ENCODE measurements at regions not wholly inside any gene's neighbourhood (a gene's known extent, or its start where the extent isn't known, plus 50 kb on each side); places are given as distances from the start of the nearest gene placed in this dataset.
"Not testable (repeated sequence)": the region's sequence is repeated elsewhere in the genome, so short reads cannot be mapped to it uniquely, and the experiment has no call there.

GRCh38 chr3:157906627-157907026 is 199.6 kb downstream of the SHOX2 start:
- ATAC-seq = peak; percentile 87
- TF ChIP-seq, protein P1, sequence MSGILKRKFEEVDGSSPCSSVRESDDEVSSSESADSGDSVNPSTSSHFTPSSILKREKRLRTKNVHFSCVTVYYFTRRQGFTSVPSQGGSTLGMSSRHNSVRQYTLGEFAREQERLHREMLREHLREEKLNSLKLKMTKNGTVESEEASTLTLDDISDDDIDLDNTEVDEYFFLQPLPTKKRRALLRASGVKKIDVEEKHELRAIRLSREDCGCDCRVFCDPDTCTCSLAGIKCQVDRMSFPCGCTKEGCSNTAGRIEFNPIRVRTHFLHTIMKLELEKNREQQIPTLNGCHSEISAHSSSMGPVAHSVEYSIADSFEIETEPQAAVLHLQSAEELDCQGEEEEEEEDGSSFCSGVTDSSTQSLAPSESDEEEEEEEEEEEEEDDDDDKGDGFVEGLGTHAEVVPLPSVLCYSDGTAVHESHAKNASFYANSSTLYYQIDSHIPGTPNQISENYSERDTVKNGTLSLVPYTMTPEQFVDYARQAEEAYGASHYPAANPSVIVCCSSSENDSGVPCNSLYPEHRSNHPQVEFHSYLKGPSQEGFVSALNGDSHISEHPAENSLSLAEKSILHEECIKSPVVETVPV (CRISPR knock-in tag; IDR thresholded peaks at IDR 0.05) = no peak
- no peak for TF ChIP-seq ISL1 (CRISPR knock-in tag; IDR thresholded peaks at IDR 0.05)
- TF ChIP-seq CSDC2 (CRISPR knock-in tag; IDR thresholded peaks at IDR 0.05) = no peak
- TF ChIP-seq TCF4 (CRISPR knock-in tag; IDR thresholded peaks at IDR 0.05; ENCODE audit: borderline replicate concordance) = no peak

- ATAC-seq = no peak
- TF ChIP-seq, protein P2, sequence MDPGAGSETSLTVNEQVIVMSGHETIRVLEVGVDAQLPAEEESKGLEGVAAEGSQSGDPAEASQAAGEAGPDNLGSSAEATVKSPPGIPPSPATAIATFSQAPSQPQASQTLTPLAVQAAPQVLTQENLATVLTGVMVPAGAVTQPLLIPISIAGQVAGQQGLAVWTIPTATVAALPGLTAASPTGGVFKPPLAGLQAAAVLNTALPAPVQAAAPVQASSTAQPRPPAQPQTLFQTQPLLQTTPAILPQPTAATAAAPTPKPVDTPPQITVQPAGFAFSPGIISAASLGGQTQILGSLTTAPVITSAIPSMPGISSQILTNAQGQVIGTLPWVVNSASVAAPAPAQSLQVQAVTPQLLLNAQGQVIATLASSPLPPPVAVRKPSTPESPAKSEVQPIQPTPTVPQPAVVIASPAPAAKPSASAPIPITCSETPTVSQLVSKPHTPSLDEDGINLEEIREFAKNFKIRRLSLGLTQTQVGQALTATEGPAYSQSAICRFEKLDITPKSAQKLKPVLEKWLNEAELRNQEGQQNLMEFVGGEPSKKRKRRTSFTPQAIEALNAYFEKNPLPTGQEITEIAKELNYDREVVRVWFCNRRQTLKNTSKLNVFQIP (CRISPR knock-in tag; IDR thresholded peaks at IDR 0.05; ENCODE audit: borderline replicate concordance, low read depth) = no peak
- TF ChIP-seq RARB (CRISPR knock-in tag; IDR thresholded peaks at IDR 0.05) (no peak), TCF4 (CRISPR knock-in tag; IDR thresholded peaks at IDR 0.05; ENCODE audit: borderline replicate concordance) (no peak), CREB5 (CRISPR knock-in tag; IDR thresholded peaks at IDR 0.05; ENCODE audit: low read depth) (no peak), PATZ1 (CRISPR knock-in tag; IDR thresholded peaks at IDR 0.05; ENCODE audit: borderline replicate concordance) (no peak), TOX (CRISPR knock-in tag; IDR thresholded peaks at IDR 0.05; ENCODE audit: borderline replicate concordance) (no peak), CSDC2 (CRISPR knock-in tag; IDR thresholded peaks at IDR 0.05) (no peak), ZNF565 (CRISPR knock-in tag; conservative IDR thresholded peaks at IDR 0.05; ENCODE audit: low read depth) (no peak), GLIS3 (CRISPR knock-in tag; IDR thresholded peaks at IDR 0.05) (no peak), ZC3H10 (CRISPR knock-in tag; IDR thresholded peaks at IDR 0.05) (no peak), PPARA (CRISPR knock-in tag; IDR thresholded peaks at IDR 0.05; ENCODE audit: borderline replicate concordance) (no peak), SNAI2 (CRISPR knock-in tag; IDR thresholded peaks at IDR 0.05) (no peak)
- TF ChIP-seq, protein P3, sequence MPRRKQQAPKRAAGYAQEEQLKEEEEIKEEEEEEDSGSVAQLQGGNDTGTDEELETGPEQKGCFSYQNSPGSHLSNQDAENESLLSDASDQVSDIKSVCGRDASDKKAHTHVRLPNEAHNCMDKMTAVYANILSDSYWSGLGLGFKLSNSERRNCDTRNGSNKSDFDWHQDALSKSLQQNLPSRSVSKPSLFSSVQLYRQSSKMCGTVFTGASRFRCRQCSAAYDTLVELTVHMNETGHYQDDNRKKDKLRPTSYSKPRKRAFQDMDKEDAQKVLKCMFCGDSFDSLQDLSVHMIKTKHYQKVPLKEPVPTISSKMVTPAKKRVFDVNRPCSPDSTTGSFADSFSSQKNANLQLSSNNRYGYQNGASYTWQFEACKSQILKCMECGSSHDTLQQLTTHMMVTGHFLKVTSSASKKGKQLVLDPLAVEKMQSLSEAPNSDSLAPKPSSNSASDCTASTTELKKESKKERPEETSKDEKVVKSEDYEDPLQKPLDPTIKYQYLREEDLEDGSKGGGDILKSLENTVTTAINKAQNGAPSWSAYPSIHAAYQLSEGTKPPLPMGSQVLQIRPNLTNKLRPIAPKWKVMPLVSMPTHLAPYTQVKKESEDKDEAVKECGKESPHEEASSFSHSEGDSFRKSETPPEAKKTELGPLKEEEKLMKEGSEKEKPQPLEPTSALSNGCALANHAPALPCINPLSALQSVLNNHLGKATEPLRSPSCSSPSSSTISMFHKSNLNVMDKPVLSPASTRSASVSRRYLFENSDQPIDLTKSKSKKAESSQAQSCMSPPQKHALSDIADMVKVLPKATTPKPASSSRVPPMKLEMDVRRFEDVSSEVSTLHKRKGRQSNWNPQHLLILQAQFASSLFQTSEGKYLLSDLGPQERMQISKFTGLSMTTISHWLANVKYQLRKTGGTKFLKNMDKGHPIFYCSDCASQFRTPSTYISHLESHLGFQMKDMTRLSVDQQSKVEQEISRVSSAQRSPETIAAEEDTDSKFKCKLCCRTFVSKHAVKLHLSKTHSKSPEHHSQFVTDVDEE (CRISPR knock-in tag; IDR thresholded peaks at IDR 0.05) = no peak
Observed at GRCh38 chr3:157905885-157906284, 200.3 kb downstream of the SHOX2 start.

DNA sequence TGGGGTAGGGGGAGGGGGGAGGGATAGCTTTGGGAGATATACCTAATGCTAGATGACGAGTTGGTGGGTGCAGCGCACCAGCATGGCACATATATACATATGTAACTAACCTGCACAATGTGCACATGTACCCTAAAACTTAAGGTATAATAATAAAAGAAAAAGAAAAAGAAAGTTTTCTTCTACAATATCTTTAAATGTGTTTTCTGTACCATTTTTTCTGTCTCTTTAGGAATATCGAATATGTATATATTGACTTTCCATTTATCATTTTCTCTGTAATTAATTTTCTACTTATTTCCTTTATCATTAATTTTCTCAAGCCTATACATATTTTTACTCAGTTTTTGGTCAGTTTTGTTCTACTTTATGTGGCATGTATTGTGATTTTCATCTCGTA is 203.5 kb downstream of the SHOX2 start:
- ATAC-seq = not testable (repeated sequence)

DNA sequence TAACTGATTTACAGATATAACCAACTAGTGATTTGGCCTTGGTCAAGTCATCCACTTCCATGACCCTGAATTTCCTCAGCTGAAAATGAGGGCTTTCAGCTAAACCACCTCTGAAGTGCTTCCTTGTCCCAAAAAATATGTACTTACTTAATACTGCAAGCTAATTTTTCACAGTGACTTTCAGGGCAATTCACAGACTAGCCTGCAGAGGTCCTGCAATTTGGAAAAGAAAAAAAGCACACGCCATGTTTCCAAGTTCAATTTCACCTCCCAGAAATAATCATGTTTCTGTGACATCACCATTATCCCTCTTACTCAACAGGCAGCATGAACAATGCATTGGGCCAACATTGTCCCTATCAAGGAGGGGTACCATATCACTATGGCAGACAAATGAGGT is 218.2 kb downstream of the SHOX2 start:
- no peak for ATAC-seq
- no peak for TF ChIP-seq RARB (CRISPR knock-in tag; IDR thresholded peaks at IDR 0.05)
- no peak for TF ChIP-seq SNAI2 (CRISPR knock-in tag; IDR thresholded peaks at IDR 0.05)
- TF ChIP-seq ZNF70 (CRISPR knock-in tag; IDR thresholded peaks at IDR 0.05) = no peak

DNA sequence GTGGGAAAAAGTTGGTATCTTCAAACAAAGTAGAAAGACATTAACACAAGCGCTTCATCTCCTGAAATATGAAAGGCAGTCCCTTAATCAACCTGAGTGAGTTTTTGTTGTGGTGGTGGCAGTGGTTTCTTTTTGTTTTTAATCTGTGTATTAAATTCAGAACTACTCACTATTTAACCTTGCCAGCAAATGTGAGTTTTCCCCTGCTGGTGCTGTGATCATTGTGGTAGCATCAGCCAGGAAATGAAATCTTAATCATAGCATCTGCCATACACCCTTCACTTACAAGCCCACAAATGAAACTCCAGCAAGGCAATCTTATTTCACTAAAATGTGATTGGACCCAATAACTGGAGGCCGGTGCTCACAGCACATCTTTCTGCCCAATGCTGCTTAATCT is 229.7 kb downstream of the SHOX2 start:
- no peak for ATAC-seq
- TF ChIP-seq ARNTL (CRISPR knock-in tag; IDR thresholded peaks at IDR 0.05; ENCODE audit: borderline replicate concordance, low read depth) = no peak
- no peak for TF ChIP-seq PATZ1 (CRISPR knock-in tag; IDR thresholded peaks at IDR 0.05; ENCODE audit: borderline replicate concordance)
- no peak for TF ChIP-seq BACH2 (CRISPR knock-in tag; IDR thresholded peaks at IDR 0.05; ENCODE audit: borderline replicate concordance)
- TF ChIP-seq ZC3H10 (CRISPR knock-in tag; IDR thresholded peaks at IDR 0.05) = no peak
- TF ChIP-seq ESRRG (CRISPR knock-in tag; IDR thresholded peaks at IDR 0.05) = no peak
- TF ChIP-seq ZNF565 (CRISPR knock-in tag; conservative IDR thresholded peaks at IDR 0.05; ENCODE audit: low read depth) = no peak
- no peak for TF ChIP-seq GLIS3 (CRISPR knock-in tag; IDR thresholded peaks at IDR 0.05)
- TF ChIP-seq TOX (CRISPR knock-in tag; IDR thresholded peaks at IDR 0.05; ENCODE audit: borderline replicate concordance) = no peak
- no peak for TF ChIP-seq TCF4 (CRISPR knock-in tag; IDR thresholded peaks at IDR 0.05; ENCODE audit: borderline replicate concordance)
- TF ChIP-seq, protein P3 (CRISPR knock-in tag; IDR thresholded peaks at IDR 0.05) = no peak
